ENCODE measurements at regions not wholly inside any gene's neighbourhood (a gene's known extent, or its start where the extent isn't known, plus 50 kb on each side); places are given as distances from the start of the nearest gene placed in this dataset.

DNA sequence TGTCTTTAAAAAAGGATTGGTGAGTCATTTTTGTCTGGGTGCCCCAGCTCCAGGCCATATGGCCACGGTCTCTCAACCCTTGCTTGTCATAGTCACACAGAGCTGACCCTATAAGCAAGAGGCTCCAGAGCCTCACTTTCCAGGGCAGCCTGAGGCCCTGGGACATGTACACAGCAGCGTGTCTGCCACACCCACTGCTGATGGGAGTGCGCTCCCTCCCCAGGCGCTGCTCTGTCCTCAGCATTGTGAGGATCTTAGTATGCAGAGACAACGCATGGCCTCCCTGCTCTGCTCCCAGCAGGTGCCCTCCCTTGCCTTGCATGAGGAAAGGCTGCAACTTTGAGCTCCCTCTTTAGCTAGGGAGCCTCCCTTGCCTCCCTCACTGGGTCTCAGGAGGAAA is 80.8 kb upstream of the CRHR1 start:
- TF ChIP-seq EZH2phosphoT487 (IDR thresholded peaks at IDR 0.05; ENCODE audit: low read depth, severe bottlenecking, unreplicated experiment): no peak
- TF ChIP-seq, protein P1, sequence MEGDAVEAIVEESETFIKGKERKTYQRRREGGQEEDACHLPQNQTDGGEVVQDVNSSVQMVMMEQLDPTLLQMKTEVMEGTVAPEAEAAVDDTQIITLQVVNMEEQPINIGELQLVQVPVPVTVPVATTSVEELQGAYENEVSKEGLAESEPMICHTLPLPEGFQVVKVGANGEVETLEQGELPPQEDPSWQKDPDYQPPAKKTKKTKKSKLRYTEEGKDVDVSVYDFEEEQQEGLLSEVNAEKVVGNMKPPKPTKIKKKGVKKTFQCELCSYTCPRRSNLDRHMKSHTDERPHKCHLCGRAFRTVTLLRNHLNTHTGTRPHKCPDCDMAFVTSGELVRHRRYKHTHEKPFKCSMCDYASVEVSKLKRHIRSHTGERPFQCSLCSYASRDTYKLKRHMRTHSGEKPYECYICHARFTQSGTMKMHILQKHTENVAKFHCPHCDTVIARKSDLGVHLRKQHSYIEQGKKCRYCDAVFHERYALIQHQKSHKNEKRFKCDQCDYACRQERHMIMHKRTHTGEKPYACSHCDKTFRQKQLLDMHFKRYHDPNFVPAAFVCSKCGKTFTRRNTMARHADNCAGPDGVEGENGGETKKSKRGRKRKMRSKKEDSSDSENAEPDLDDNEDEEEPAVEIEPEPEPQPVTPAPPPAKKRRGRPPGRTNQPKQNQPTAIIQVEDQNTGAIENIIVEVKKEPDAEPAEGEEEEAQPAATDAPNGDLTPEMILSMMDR (IDR thresholded peaks at IDR 0.05; ENCODE audit: poor library complexity): no peak
- TF ChIP-seq EZH2 (IDR thresholded peaks at IDR 0.05; ENCODE audit: borderline replicate concordance): no peak
